ENCODE measurements at regions not wholly inside any gene's neighbourhood (a gene's known extent, or its start where the extent isn't known, plus 50 kb on each side); places are given as distances from the start of the nearest gene placed in this dataset.

- Histone ChIP-seq H3K27me3 (ENCODE audit: control insufficient read depth, insufficient read depth, low read length) (no peaks in the 10 kb centered on the region), H3K4me1 (ENCODE audit: control insufficient read depth, insufficient read depth, low read length) (no peaks in the 10 kb centered on the region), H3K27ac (ENCODE audit: low read length) (no peak overlapping the region), H3K36me3 (ENCODE audit: control insufficient read depth, insufficient read depth, low read length) (no peaks in the 10 kb centered on the region), H3K9me3 (ENCODE audit: control insufficient read depth, low read depth, low read length) (no peaks in the 10 kb centered on the region), H3K4me3 (ENCODE audit: low read length) (no peak overlapping the region)
- no peak for DNase-seq
- 60% methylated on average over 1 of the region's 8 CpGs for WGBS (ENCODE audit: insufficient coverage, low lambda C conversion rate)
Observed at GRCh38 chr2:8168022-8168717, 513.7 kb upstream of the ID2 start.

GRCh38 chr2:8168876-8169424, 512.9 kb upstream of the ID2 start:
- Histone ChIP-seq H3K27me3 (ENCODE audit: control insufficient read depth, insufficient read depth, low read length) (no peaks in the 10 kb centered on the region), H3K4me1 (ENCODE audit: control insufficient read depth, insufficient read depth, low read length) (no peaks in the 10 kb centered on the region), H3K36me3 (ENCODE audit: control insufficient read depth, insufficient read depth, low read length) (no peaks in the 10 kb centered on the region), H3K9me3 (ENCODE audit: control insufficient read depth, low read depth, low read length) (no peaks in the 10 kb centered on the region), H3K27ac (ENCODE audit: low read length) (no peak overlapping the region), H3K4me3 (ENCODE audit: low read length) (no peak overlapping the region)
- no CpG with 5 or more reads among the region's 2 CpGs for WGBS (ENCODE audit: insufficient coverage, low lambda C conversion rate)
- DNase-seq: no peak

- DNase-seq: no peak
- Histone ChIP-seq H3K27me3 (ENCODE audit: control insufficient read depth, insufficient read depth, low read length) (no peaks in the 10 kb centered on the region), H3K36me3 (ENCODE audit: control insufficient read depth, insufficient read depth, low read length) (no peaks in the 10 kb centered on the region), H3K9me3 (ENCODE audit: control insufficient read depth, low read depth, low read length) (no peaks in the 10 kb centered on the region), H3K4me1 (ENCODE audit: control insufficient read depth, insufficient read depth, low read length) (no peaks in the 10 kb centered on the region), H3K4me3 (ENCODE audit: low read length) (no peak overlapping the region), H3K27ac (ENCODE audit: low read length) (no peak overlapping the region)
- WGBS (ENCODE audit: insufficient coverage, low lambda C conversion rate): no CpG with 5 or more reads among the region's 3 CpGs
Observed at GRCh38 chr2:8169443-8169842, 512.4 kb upstream of the ID2 start.

- H3K27ac ChIP-seq (ENCODE audit: low read length): no peak overlapping the region
Observed at GRCh38 chr2:8170552-8171327, 511.1 kb upstream of the ID2 start.

GRCh38 chr2:8171608-8172007, 510.2 kb upstream of the ID2 start:
- Histone ChIP-seq H3K9me3 (ENCODE audit: control insufficient read depth, low read depth, low read length) (no peaks in the 10 kb centered on the region), H3K27me3 (ENCODE audit: control insufficient read depth, insufficient read depth, low read length) (no peaks in the 10 kb centered on the region), H3K36me3 (ENCODE audit: control insufficient read depth, insufficient read depth, low read length) (no peaks in the 10 kb centered on the region), H3K4me1 (ENCODE audit: control insufficient read depth, insufficient read depth, low read length) (peaks cover under 1% of the 10 kb centered on the region), H3K27ac (ENCODE audit: low read length) (no peak overlapping the region), H3K4me3 (ENCODE audit: low read length) (no peak overlapping the region)
- WGBS (ENCODE audit: insufficient coverage, low lambda C conversion rate): no CpG with 5 or more reads among the region's 2 CpGs
- no peak for DNase-seq

More at GRCh38 chr2:8170552-8171327, 511.1 kb upstream of the ID2 start:
- H3K4me3 ChIP-seq (ENCODE audit: low read length): no peak overlapping the region
- H3K27me3 ChIP-seq (ENCODE audit: control insufficient read depth, insufficient read depth, low read length): no peaks in the 10 kb centered on the region
- no peaks in the 10 kb centered on the region for H3K4me1 ChIP-seq (ENCODE audit: control insufficient read depth, insufficient read depth, low read length)
- DNase-seq: no peak
- no CpG with 5 or more reads among the region's 7 CpGs for WGBS (ENCODE audit: insufficient coverage, low lambda C conversion rate)
- H3K36me3 ChIP-seq (ENCODE audit: control insufficient read depth, insufficient read depth, low read length): no peaks in the 10 kb centered on the region
- H3K9me3 ChIP-seq (ENCODE audit: control insufficient read depth, low read depth, low read length): no peaks in the 10 kb centered on the region

GRCh38 chr2:8172661-8173060, 509.2 kb upstream of the ID2 start:
- no peak overlapping the region for H3K4me3 ChIP-seq (ENCODE audit: low read length)
- H3K27ac ChIP-seq (ENCODE audit: low read length): no peak overlapping the region
- H3K4me1 ChIP-seq (ENCODE audit: control insufficient read depth, insufficient read depth, low read length): peaks cover 3% of the 10 kb centered on the region
- DNase-seq: no peak
- H3K9me3 ChIP-seq (ENCODE audit: control insufficient read depth, low read depth, low read length): no peaks in the 10 kb centered on the region
- no peaks in the 10 kb centered on the region for H3K36me3 ChIP-seq (ENCODE audit: control insufficient read depth, insufficient read depth, low read length)
- WGBS (ENCODE audit: insufficient coverage, low lambda C conversion rate): no CpG with 5 or more reads among the region's 17 CpGs
- no peaks in the 10 kb centered on the region for H3K27me3 ChIP-seq (ENCODE audit: control insufficient read depth, insufficient read depth, low read length)

- no peak overlapping the region for H3K27ac ChIP-seq (ENCODE audit: low read length)
- H3K4me1 ChIP-seq (ENCODE audit: control insufficient read depth, insufficient read depth, low read length): peaks cover 3% of the 10 kb centered on the region
- no peaks in the 10 kb centered on the region for H3K36me3 ChIP-seq (ENCODE audit: control insufficient read depth, insufficient read depth, low read length)
- no peaks in the 10 kb centered on the region for H3K9me3 ChIP-seq (ENCODE audit: control insufficient read depth, low read depth, low read length)
- DNase-seq: no peak
- no peaks in the 10 kb centered on the region for H3K27me3 ChIP-seq (ENCODE audit: control insufficient read depth, insufficient read depth, low read length)
- WGBS (ENCODE audit: insufficient coverage, low lambda C conversion rate): 91% methylated on average over 1 of the region's 6 CpGs
- H3K4me3 ChIP-seq (ENCODE audit: low read length): no peak overlapping the region
Observed at GRCh38 chr2:8174641-8175257, 507.1 kb upstream of the ID2 start.

GRCh38 chr2:8176887-8177286, 505.0 kb upstream of the ID2 start:
- Histone ChIP-seq H3K27ac (ENCODE audit: low read length) (no peak overlapping the region), H3K27me3 (ENCODE audit: control insufficient read depth, insufficient read depth, low read length) (no peaks in the 10 kb centered on the region), H3K9me3 (ENCODE audit: control insufficient read depth, low read depth, low read length) (no peaks in the 10 kb centered on the region), H3K4me1 (ENCODE audit: control insufficient read depth, insufficient read depth, low read length) (peaks cover 3% of the 10 kb centered on the region), H3K36me3 (ENCODE audit: control insufficient read depth, insufficient read depth, low read length) (no peaks in the 10 kb centered on the region), H3K4me3 (ENCODE audit: low read length) (no peak overlapping the region)
- 50% methylated on average over 1 of the region's 2 CpGs for WGBS (ENCODE audit: insufficient coverage, low lambda C conversion rate)
- DNase-seq: no peak

- no peaks in the 10 kb centered on the region for H3K36me3 ChIP-seq (ENCODE audit: control insufficient read depth, insufficient read depth, low read length)
- 89% methylated on average over 1 of the region's 2 CpGs for WGBS (ENCODE audit: insufficient coverage, low lambda C conversion rate)
- H3K4me3 ChIP-seq (ENCODE audit: low read length): no peak overlapping the region
- no peaks in the 10 kb centered on the region for H3K27me3 ChIP-seq (ENCODE audit: control insufficient read depth, insufficient read depth, low read length)
- DNase-seq: no peak
- H3K4me1 ChIP-seq (ENCODE audit: control insufficient read depth, insufficient read depth, low read length): peaks cover 3% of the 10 kb centered on the region
- no peaks in the 10 kb centered on the region for H3K9me3 ChIP-seq (ENCODE audit: control insufficient read depth, low read depth, low read length)
- H3K27ac ChIP-seq (ENCODE audit: low read length): no peak overlapping the region
Observed at GRCh38 chr2:8177566-8177965, 504.3 kb upstream of the ID2 start.

- WGBS (ENCODE audit: insufficient coverage, low lambda C conversion rate): 80% methylated on average over 1 of the region's 7 CpGs
- no peak overlapping the region for H3K27ac ChIP-seq (ENCODE audit: low read length)
- H3K4me3 ChIP-seq (ENCODE audit: low read length): no peak overlapping the region
Observed at GRCh38 chr2:8178911-8179310, 502.9 kb upstream of the ID2 start.

More at GRCh38 chr2:8178911-8179310, 502.9 kb upstream of the ID2 start:
- DNase-seq: no peak
- H3K27me3 ChIP-seq (ENCODE audit: control insufficient read depth, insufficient read depth, low read length): no peaks in the 10 kb centered on the region
- peaks cover 3% of the 10 kb centered on the region for H3K4me1 ChIP-seq (ENCODE audit: control insufficient read depth, insufficient read depth, low read length)
- no peaks in the 10 kb centered on the region for H3K9me3 ChIP-seq (ENCODE audit: control insufficient read depth, low read depth, low read length)
- no peaks in the 10 kb centered on the region for H3K36me3 ChIP-seq (ENCODE audit: control insufficient read depth, insufficient read depth, low read length)
